WERI-Rb-1 (cell line): ENCODE measurements at regions not wholly inside any gene's neighbourhood (a gene's known extent, or its start where the extent isn't known, plus 50 kb on each side); places are given as distances from the start of the nearest gene placed in this dataset.

Experiments
- DNase-seq: peaks from one replicate; pipeline ENCODE4 v3.0.0-alpha.2; 2020
- H3K27ac ChIP-seq: fragments of 250-450 bp; sonication (Bioruptor Pico); 2 replicates; pipeline ENCODE4 v1.5.1; 2020; ENCODE audit warnings: mild to moderate bottlenecking, moderate library complexity
- H3K27me3 ChIP-seq: fragments of 250-450 bp; sonication (Bioruptor Pico); 2 replicates; pipeline ENCODE4 v1.5.1; 2021; ENCODE audit warnings: mild to moderate bottlenecking, low read depth, moderate library complexity; ENCODE audit not compliant: insufficient read depth, severe bottlenecking
- H3K36me3 ChIP-seq: fragments of 250-450 bp; sonication (Bioruptor Pico); 2 replicates; pipeline ENCODE4 v1.5.1; 2020; ENCODE audit warnings: mild to moderate bottlenecking, moderate library complexity
- H3K4me3 ChIP-seq: 2 replicates; pipeline ENCODE4 v1.5.1; 2011; ENCODE audit warnings: low read depth, mild to moderate bottlenecking, control low read depth, low read length
- H3K9me3 ChIP-seq: fragments of 250-450 bp; sonication (Bioruptor Pico); 2 replicates; pipeline ENCODE4 v1.5.1; 2021; ENCODE audit warnings: mild to moderate bottlenecking, moderate library complexity; ENCODE audit not compliant: severe bottlenecking
- CTCF ChIP-seq: IDR thresholded peaks from 2 replicates; pipeline ENCODE4 v1.5.1; 2011; ENCODE audit warnings: low read depth, mild to moderate bottlenecking, control low read depth, inconsistent platforms, low read length

GRCh38 chr12:70185301-70185700, 57.9 kb upstream of the CNOT2 start:
- H3K36me3 ChIP-seq: no peaks in the 10 kb centered on the region
- no peaks in the 10 kb centered on the region for H3K9me3 ChIP-seq
- no peak for DNase-seq
- TF ChIP-seq CTCF: no peak
- H3K27me3 ChIP-seq: no peaks in the 10 kb centered on the region
- H3K27ac ChIP-seq: no peak overlapping the region
- no peak overlapping the region for H3K4me3 ChIP-seq

GRCh38 chr12:70186436-70186835, 56.8 kb upstream of the CNOT2 start:
- DNase-seq: no peak
- H3K27ac ChIP-seq: no peak overlapping the region
- no peaks in the 10 kb centered on the region for H3K36me3 ChIP-seq
- H3K27me3 ChIP-seq: no peaks in the 10 kb centered on the region
- TF ChIP-seq CTCF: no peak
- no peaks in the 10 kb centered on the region for H3K9me3 ChIP-seq
- no peak overlapping the region for H3K4me3 ChIP-seq

- TF ChIP-seq CTCF: no peak
- Histone ChIP-seq H3K27me3 (no peaks in the 10 kb centered on the region), H3K36me3 (no peaks in the 10 kb centered on the region), H3K9me3 (no peaks in the 10 kb centered on the region), H3K27ac (no peak overlapping the region), H3K4me3 (no peak overlapping the region)
- DNase-seq: no peak
These were observed 52.8 kb upstream of the CNOT2 start for GRCh38 chr12:70190262-70191010.
